Tongue (tissue), 1 donor: ENCODE measurements at regions not wholly inside any gene's neighbourhood (a gene's known extent, or its start where the extent isn't known, plus 50 kb on each side); places are given as distances from the start of the nearest gene placed in this dataset.
"Not testable (repeated sequence)": the region's sequence is repeated elsewhere in the genome, so short reads cannot be mapped to it uniquely, and the experiment has no call there.

Source experiments
- DNase-seq: peaks from one replicate; pipeline ENCODE4 v3.0.0-alpha.2; 2015

- DNase-seq = peak; percentile 82
Measured at GRCh38 chr6:164693944-164694343, 615.5 kb downstream of the C6orf118 start.

GRCh38 chr6:164692772-164693510, 616.5 kb downstream of the C6orf118 start:
- no peak for DNase-seq

- no peak for DNase-seq
Measured at GRCh38 chr6:164690702-164691500, 618.5 kb downstream of the C6orf118 start.

GRCh38 chr6:164690241-164690640, 619.2 kb downstream of the C6orf118 start:
- DNase-seq = peak; percentile 2

GRCh38 chr6:164665328-164665727, 644.1 kb downstream of the C6orf118 start:
- DNase-seq = no peak

GRCh38 chr6:164663634-164664033, 645.8 kb downstream of the C6orf118 start:
- DNase-seq = no peak

- no peak for DNase-seq
Measured at GRCh38 chr6:164661716-164662115, 647.7 kb downstream of the C6orf118 start.

GRCh38 chr6:164660781-164661180, 648.6 kb downstream of the C6orf118 start:
- no peak for DNase-seq

GRCh38 chr6:164640956-164641355, 668.4 kb downstream of the C6orf118 start:
- DNase-seq = peak; percentile 3

GRCh38 chr6:164628302-164628931, 681.0 kb downstream of the C6orf118 start:
- no peak for DNase-seq

- no peak for DNase-seq
Measured at GRCh38 chr6:164616917-164617524, 692.4 kb downstream of the C6orf118 start.

GRCh38 chr6:164612751-164613150, 696.7 kb downstream of the C6orf118 start:
- DNase-seq = no peak

GRCh38 chr6:164610859-164611258, 698.5 kb downstream of the C6orf118 start:
- not testable (repeated sequence) for DNase-seq

- not testable (repeated sequence) for DNase-seq
Measured at GRCh38 chr6:164602415-164602814, 707.0 kb downstream of the C6orf118 start.

GRCh38 chr6:164581563-164581962, 727.8 kb downstream of the C6orf118 start:
- no peak for DNase-seq

- DNase-seq = no peak
Measured at GRCh38 chr6:164579035-164579434, 730.4 kb downstream of the C6orf118 start.

GRCh38 chr6:164578616-164579015, 730.8 kb downstream of the C6orf118 start:
- no peak for DNase-seq

GRCh38 chr6:164570801-164571200, 738.6 kb downstream of the C6orf118 start:
- peak; percentile 17 for DNase-seq

- DNase-seq = peak; percentile 10
Measured at GRCh38 chr6:164569509-164569908, 739.9 kb downstream of the C6orf118 start.

- peak; percentile 31 for DNase-seq
Measured at GRCh38 chr6:164563924-164564323, 745.5 kb downstream of the C6orf118 start.

GRCh38 chr6:164561656-164562055, 747.7 kb downstream of the C6orf118 start:
- DNase-seq = no peak

GRCh38 chr6:164554700-164555476, 754.5 kb downstream of the C6orf118 start:
- DNase-seq = peak; percentile 63
